ENCODE measurements at regions not wholly inside any gene's neighbourhood (a gene's known extent, or its start where the extent isn't known, plus 50 kb on each side); places are given as distances from the start of the nearest gene placed in this dataset.

GRCh38 chr16:5922686-5923085 lies 825.1 kb upstream of the EEF2KMT start:
- no peak for TF ChIP-seq CTCF (IDR thresholded peaks at IDR 0.05)
- TF ChIP-seq POLR2A (IDR thresholded peaks at IDR 0.05), result no peak
